IMR-90 (cell line): ENCODE measurements at regions not wholly inside any gene's neighbourhood (a gene's known extent, or its start where the extent isn't known, plus 50 kb on each side); places are given as distances from the start of the nearest gene placed in this dataset.

Source experiments
- ATAC-seq: fragments of 200-7000 bp; cut with Tn5 transposase; 2 replicates; pipeline ENCODE4 v1.9.1; 2020; ENCODE audit warnings: low read depth, mild to moderate bottlenecking, moderate library complexity
- BruUV-seq: library from RNA; stranded (reverse); fragments of 400-500 nt; replicated peaks from 2 replicates; lab custom pipeline; 2021; lab: Mats Ljungman, UMichigan
- CTCF ChIA-PET: fragments of 300-600 bp; formaldehyde crosslinking; extraction: SDS; loops from one replicate; lab custom pipeline; 2021; ENCODE audit warnings: antibody characterized with exemption; lab: Yijun Ruan, JAX
- POLR2A ChIA-PET: fragments of 300-600 bp; sonication (Branson Sonifier 250); formaldehyde crosslinking; loops from one replicate; lab custom pipeline; 2022; ENCODE audit warnings: antibody characterized with exemption; ENCODE audit not compliant: unreplicated experiment; lab: Charles Lee
- DNase-seq: peaks from one replicate; pipeline ENCODE4 v3.0.0; 2013
- H2AFZ ChIP-seq: replicated peaks from 2 replicates; pipeline ENCODE3; 2013; ENCODE audit warnings: low read length, mild to moderate bottlenecking; ENCODE audit not compliant: poor library complexity
- H2AK5ac ChIP-seq: 2 replicates; pipeline ENCODE4 v1.6.1; 2013; ENCODE audit warnings: low read depth, low read length, inconsistent platforms
- H2AK9ac ChIP-seq: replicated peaks from 2 replicates; pipeline ENCODE3; 2013; ENCODE audit warnings: mild to moderate bottlenecking, low read depth, low read length, moderate library complexity; ENCODE audit not compliant: poor library complexity
- H2BK120ac ChIP-seq: 2 replicates; pipeline ENCODE4 v1.6.1; 2013; ENCODE audit warnings: low read depth, low read length, inconsistent platforms
- H2BK15ac ChIP-seq: 3 replicates; pipeline ENCODE4 v1.6.1; 2013; ENCODE audit warnings: low read depth, low read length, inconsistent platforms
- H2BK20ac ChIP-seq: 2 replicates; pipeline ENCODE4 v1.6.1; 2013; ENCODE audit warnings: low read depth, mild to moderate bottlenecking, inconsistent platforms, low read length, moderate library complexity
- H2BK5ac ChIP-seq: 2 replicates; pipeline ENCODE4 v1.6.1; 2013; ENCODE audit warnings: mild to moderate bottlenecking, low read depth, low read length, inconsistent platforms; ENCODE audit not compliant: poor library complexity, severe bottlenecking
- H3K14ac ChIP-seq: replicated peaks from 2 replicates; pipeline ENCODE4 v1.6.1; 2013; ENCODE audit warnings: low read depth, low read length, inconsistent platforms
- H3K18ac ChIP-seq: 2 replicates; pipeline ENCODE4 v1.6.1; 2013; ENCODE audit warnings: low read depth, low read length, control low read depth
- H3K23ac ChIP-seq: 2 replicates; pipeline ENCODE4 v1.6.1; 2013; ENCODE audit warnings: low read depth, low read length, inconsistent platforms
- H3K27ac ChIP-seq: 2 replicates; pipeline ENCODE4 v1.5.1; 2013; ENCODE audit warnings: mild to moderate bottlenecking, control low read depth, low read length; ENCODE audit not compliant: insufficient read depth
- H3K27me3 ChIP-seq: 2 replicates; pipeline ENCODE4 v1.6.1; 2013; ENCODE audit warnings: low read length; ENCODE audit not compliant: control insufficient read depth, insufficient read depth
- H3K36me3 ChIP-seq: 2 replicates; pipeline ENCODE4 v1.6.1; 2013; ENCODE audit warnings: low read length, mixed read lengths; ENCODE audit not compliant: control insufficient read depth, insufficient read depth
- H3K4ac ChIP-seq: 2 replicates; pipeline ENCODE4 v1.6.1; 2013; ENCODE audit warnings: low read depth, low read length, inconsistent platforms
- H3K4me1 ChIP-seq: 2 replicates; pipeline ENCODE4 v1.6.1; 2013; ENCODE audit warnings: low read length, mixed read lengths; ENCODE audit not compliant: control insufficient read depth, insufficient read depth
- H3K4me2 ChIP-seq: 2 replicates; pipeline ENCODE4 v1.6.1; 2013; ENCODE audit warnings: low read depth, mild to moderate bottlenecking, control low read depth, low read length, moderate library complexity
- H3K4me3 ChIP-seq: 2 replicates; pipeline ENCODE4 v1.5.1; 2013; ENCODE audit warnings: low read depth, mild to moderate bottlenecking, control low read depth, low read length, moderate library complexity; ENCODE audit not compliant: insufficient read depth
- H3K56ac ChIP-seq: 2 replicates; pipeline ENCODE4 v1.6.1; 2013; ENCODE audit warnings: low read length, inconsistent platforms; ENCODE audit not compliant: insufficient read depth; ENCODE audit errors: extremely low read depth
- H3K79me1 ChIP-seq, 2 experiments: 2 replicates each; pipeline ENCODE4 v1.6.1; 2013; ENCODE audit warnings: low read length in 2 of 2, inconsistent platforms in 1 of 2, low read depth in 1 of 2
- H3K9ac ChIP-seq: 2 replicates; pipeline ENCODE4 v1.6.1; 2013; ENCODE audit warnings: low read depth, low read length, control low read depth
- H3K9me1 ChIP-seq: 2 replicates; pipeline ENCODE4 v1.6.1; 2013; ENCODE audit warnings: low read length, inconsistent platforms; ENCODE audit not compliant: insufficient read depth
- H3K9me3 ChIP-seq: 2 replicates; pipeline ENCODE4 v1.6.1; 2013; ENCODE audit warnings: low read length; ENCODE audit not compliant: control insufficient read depth, insufficient read depth
- H4K20me1 ChIP-seq: 2 replicates; pipeline ENCODE4 v1.6.1; 2013; ENCODE audit warnings: low read length, inconsistent platforms; ENCODE audit not compliant: insufficient read depth
- H4K5ac ChIP-seq: 2 replicates; pipeline ENCODE4 v1.6.1; 2013; ENCODE audit warnings: mild to moderate bottlenecking, low read depth, low read length, control low read depth
- H4K8ac ChIP-seq, 2 experiments: 2 replicates each; pipeline ENCODE4 v1.6.1; 2013; ENCODE audit warnings: low read depth in 2 of 2, low read length in 2 of 2, control low read depth in 1 of 2, inconsistent platforms in 1 of 2
- H4K91ac ChIP-seq: 2 replicates; pipeline ENCODE4 v1.6.1; 2013; ENCODE audit warnings: low read depth, low read length, inconsistent platforms; ENCODE audit not compliant: insufficient read depth
- BHLHE40 ChIP-seq: fragments of 150-350 bp; IDR thresholded peaks from 2 replicates; pipeline ENCODE4 v1.6.1; 2016; ENCODE audit warnings: mild to moderate bottlenecking, low read depth, low read length
- CHD1 ChIP-seq: IDR thresholded peaks from 2 replicates; pipeline ENCODE4 v1.6.1; 2012; ENCODE audit warnings: low read depth, low read length, improper control_type of control experiment
- ELK1 ChIP-seq: fragments of 150-350 bp; IDR thresholded peaks from 2 replicates; pipeline ENCODE4 v1.6.1; 2016; ENCODE audit warnings: low read depth, mild to moderate bottlenecking, low read length, moderate library complexity, borderline replicate concordance
- MAFK ChIP-seq: IDR thresholded peaks from 2 replicates; pipeline ENCODE4 v1.6.1; 2012; ENCODE audit warnings: low read depth, low read length, improper control_type of control experiment
- MAZ ChIP-seq: IDR thresholded peaks from 2 replicates; pipeline ENCODE4 v1.6.1; 2012; ENCODE audit warnings: low read depth, mild to moderate bottlenecking, low read length, improper control_type of control experiment, moderate library complexity, borderline replicate concordance
- RAD21 ChIP-seq: IDR thresholded peaks from 2 replicates; pipeline ENCODE4 v1.6.1; 2012; ENCODE audit warnings: low read length, improper control_type of control experiment
- SMC3 ChIP-seq: fragments of 150-350 bp; IDR thresholded peaks from 2 replicates; pipeline ENCODE4 v1.6.1; 2016; ENCODE audit warnings: low read depth, mild to moderate bottlenecking, antibody characterized with exemption, low read length, moderate library complexity
- WGBS, 2 experiments: methylation state at CpG; one replicate each; pipeline versions ENCODE4 v1.1.5 to v1.1.7; 2013; ENCODE audit warnings: missing lambda C conversion rate in 2 of 2; ENCODE audit not compliant: insufficient read length in 1 of 2; ENCODE audit errors: extremely low coverage in 2 of 2; 5-methylcytosine and 5-hydroxymethylcytosine counted together
- dilution Hi-C: fragments of 300-500 bp; cut with HindIII; formaldehyde crosslinking; loops from one replicate; pipeline ENCODE4 v1.14.3; 2018; ENCODE audit warnings: low sequenced_read_pairs; ENCODE audit not compliant: unreplicated experiment
- in situ Hi-C: fragments of 300-500 bp; cut with MboI; formaldehyde crosslinking; loops from 3 replicates; pipeline ENCODE4 v1.14.3; 2019; ENCODE audit warnings: low sequenced_read_pairs, inconsistent platforms, mixed read lengths
- intact Hi-C: fragments of 100-400 bp; cut with micrococcal nuclease; formaldehyde crosslinking; loops from 2 replicates; pipeline ENCODE4 v1.10.0; 2022

- ATAC-seq (no peak), DNase-seq (no peak)
- 17% methylated on average over 1 of the region's 2 CpGs; no CpG with 5 or more reads in 1 of the 2 experiments for WGBS, 2 experiments
- dilution Hi-C loops = no loop called here
- no peak overlapping the region for H3K14ac ChIP-seq
- no peak overlapping the region for H2AK5ac ChIP-seq
- no peak overlapping the region for H3K4me2 ChIP-seq
- H2AK9ac ChIP-seq = no peak overlapping the region
- BruUV-seq = no TSS peak
- H4K8ac ChIP-seq = no peak overlapping the region
- H2BK120ac ChIP-seq = no peak overlapping the region
- no peak overlapping the region for H3K4me3 ChIP-seq
- no peak overlapping the region for H2BK20ac ChIP-seq
- in situ Hi-C loops = no loop called here
- no peak overlapping the region for H2AFZ ChIP-seq
- no peak overlapping the region for H3K9ac ChIP-seq
- POLR2A ChIA-PET = no interaction called here
- H2BK5ac ChIP-seq = no peak overlapping the region
- H3K4ac ChIP-seq = no peak overlapping the region
- no peak overlapping the region for H3K56ac ChIP-seq
- H4K5ac ChIP-seq = no peak overlapping the region
- no peaks in the 10 kb centered on the region for H3K27me3 ChIP-seq
- H3K79me1 ChIP-seq = no peaks in the 10 kb centered on the region
- H4K91ac ChIP-seq = no peak overlapping the region
- H3K4me1 ChIP-seq = no peaks in the 10 kb centered on the region
- TF ChIP-seq MAFK (no peak), SMC3 (no peak), MAZ (no peak), RAD21 (no peak), CHD1 (no peak), ELK1 (no peak), BHLHE40 (no peak)
- no peaks in the 10 kb centered on the region for H4K20me1 ChIP-seq
- CTCF ChIA-PET = no interaction called here
- H3K9me1 ChIP-seq = no peaks in the 10 kb centered on the region
- H3K27ac ChIP-seq = no peak overlapping the region
- H3K18ac ChIP-seq = no peak overlapping the region
- intact Hi-C loops = no loop called here
- no peak overlapping the region for H2BK15ac ChIP-seq
- no peaks in the 10 kb centered on the region for H3K36me3 ChIP-seq
- H3K9me3 ChIP-seq = peaks cover 2% of the 10 kb centered on the region; the same call in 1 of the 2 replicates
- no peak overlapping the region for H3K23ac ChIP-seq
Measured at GRCh38 chr4:59060895-59061294, 1950.7 kb upstream of the IGFBP7 start.
